NOMO-1 treated with dmso at 0.1 percent for 144 hours (cell line): ENCODE measurements at regions not wholly inside any gene's neighbourhood (a gene's known extent, or its start where the extent isn't known, plus 50 kb on each side); places are given as distances from the start of the nearest gene placed in this dataset.

ENCODE experiments used
- DNase-seq: peaks from one replicate; lab custom pipeline; 2025; ENCODE audit not compliant: unreplicated experiment; lab: John Stamatoyannopoulos, UW

GRCh38 chrX:39384996-39385395 lies 583.7 kb downstream of the MID1IP1 start:
- no peak for DNase-seq

GRCh38 chrX:39388730-39389129 lies 587.5 kb downstream of the MID1IP1 start:
- no peak for DNase-seq

GRCh38 chrX:39396358-39396995 lies 595.2 kb downstream of the MID1IP1 start:
- DNase-seq: no peak

GRCh38 chrX:39397561-39398199 lies 596.4 kb downstream of the MID1IP1 start:
- no peak for DNase-seq

- no peak for DNase-seq
These were observed 597.1 kb downstream of the MID1IP1 start for GRCh38 chrX:39398215-39398962.

- no peak for DNase-seq
These were observed 597.7 kb downstream of the MID1IP1 start for GRCh38 chrX:39398963-39399261.

GRCh38 chrX:39399387-39399786 lies 598.1 kb downstream of the MID1IP1 start:
- DNase-seq: no peak

GRCh38 chrX:39401483-39402110 lies 600.3 kb downstream of the MID1IP1 start:
- DNase-seq: no peak

- DNase-seq: no peak
These were observed 600.9 kb downstream of the MID1IP1 start for GRCh38 chrX:39402158-39402557.

GRCh38 chrX:39406799-39407198 lies 605.5 kb downstream of the MID1IP1 start:
- DNase-seq: no peak

GRCh38 chrX:39409246-39409917 lies 608.1 kb downstream of the MID1IP1 start:
- no peak for DNase-seq

GRCh38 chrX:39414290-39414854 lies 613.1 kb downstream of the MID1IP1 start:
- DNase-seq: no peak

GRCh38 chrX:39416547-39417260 lies 615.4 kb downstream of the MID1IP1 start:
- DNase-seq: no peak

- no peak for DNase-seq
These were observed 617.0 kb downstream of the MID1IP1 start for GRCh38 chrX:39418254-39418704.

- no peak for DNase-seq
These were observed 617.7 kb downstream of the MID1IP1 start for GRCh38 chrX:39418731-39419638.

- no peak for DNase-seq
These were observed 619.7 kb downstream of the MID1IP1 start for GRCh38 chrX:39421006-39421405.

GRCh38 chrX:39425124-39425806 lies 624.0 kb downstream of the MID1IP1 start:
- no peak for DNase-seq

GRCh38 chrX:39426101-39426500 lies 624.8 kb downstream of the MID1IP1 start:
- no peak for DNase-seq

GRCh38 chrX:39427492-39427891 lies 626.2 kb downstream of the MID1IP1 start:
- DNase-seq: peak; percentile 48
